NCI-H526 treated with DMSO at 0.1 percent for 48 hours (cell line): ENCODE measurements at regions not wholly inside any gene's neighbourhood (a gene's known extent, or its start where the extent isn't known, plus 50 kb on each side); places are given as distances from the start of the nearest gene placed in this dataset.
"Not testable (repeated sequence)": the region's sequence is repeated elsewhere in the genome, so short reads cannot be mapped to it uniquely, and the experiment has no call there.

ENCODE experiments used
- DNase-seq: peaks from one replicate; lab custom pipeline; 2025; lab: John Stamatoyannopoulos, UW

GRCh38 chr5:27963050-27963783 is 924.8 kb upstream of the CDH9 start:
- no peak for DNase-seq

GRCh38 chr5:27962198-27962597 is 923.8 kb upstream of the CDH9 start:
- DNase-seq = no peak

- DNase-seq = no peak
These were observed 908.7 kb upstream of the CDH9 start for GRCh38 chr5:27947088-27947487.

- DNase-seq = no peak
These were observed 906.1 kb upstream of the CDH9 start for GRCh38 chr5:27944471-27944870.

GRCh38 chr5:27938989-27939388 is 900.6 kb upstream of the CDH9 start:
- DNase-seq = no peak

- no peak for DNase-seq
These were observed 889.7 kb upstream of the CDH9 start for GRCh38 chr5:27928060-27928459.

GRCh38 chr5:27911216-27911615 is 872.8 kb upstream of the CDH9 start:
- DNase-seq = no peak

GRCh38 chr5:27908341-27908740 is 870.0 kb upstream of the CDH9 start:
- DNase-seq = no peak

GRCh38 chr5:27906931-27907601 is 868.7 kb upstream of the CDH9 start:
- no peak for DNase-seq

GRCh38 chr5:27906481-27906880 is 868.1 kb upstream of the CDH9 start:
- DNase-seq = no peak

GRCh38 chr5:27900761-27901160 is 862.4 kb upstream of the CDH9 start:
- no peak for DNase-seq

GRCh38 chr5:27876071-27876470 is 837.7 kb upstream of the CDH9 start:
- no peak for DNase-seq

- DNase-seq = no peak
These were observed 836.8 kb upstream of the CDH9 start for GRCh38 chr5:27875148-27875547.

GRCh38 chr5:27868292-27868691 is 829.9 kb upstream of the CDH9 start:
- DNase-seq = no peak

GRCh38 chr5:27855491-27855890 is 817.1 kb upstream of the CDH9 start:
- DNase-seq = no peak

GRCh38 chr5:27854243-27854852 is 816.0 kb upstream of the CDH9 start:
- DNase-seq = no peak

GRCh38 chr5:27845248-27845647 is 806.9 kb upstream of the CDH9 start:
- DNase-seq = no peak

GRCh38 chr5:27836704-27837103 is 798.3 kb upstream of the CDH9 start:
- DNase-seq = not testable (repeated sequence)

- DNase-seq = no peak
These were observed 794.5 kb upstream of the CDH9 start for GRCh38 chr5:27832886-27833285.

- DNase-seq = no peak
These were observed 792.2 kb upstream of the CDH9 start for GRCh38 chr5:27830546-27830945.

GRCh38 chr5:27821681-27822080 is 783.3 kb upstream of the CDH9 start:
- no peak for DNase-seq

- DNase-seq = no peak
These were observed 780.5 kb upstream of the CDH9 start for GRCh38 chr5:27818888-27819287.

- no peak for DNase-seq
These were observed 776.6 kb upstream of the CDH9 start for GRCh38 chr5:27814983-27815382.
